VCaP (cell line): ENCODE measurements at regions not wholly inside any gene's neighbourhood (a gene's known extent, or its start where the extent isn't known, plus 50 kb on each side); places are given as distances from the start of the nearest gene placed in this dataset.

Experiments
- H3K27ac ChIP-seq: fragments of 450-650 bp; 2 replicates; pipeline ENCODE4 v1.5.1; 2017
- TF ChIP-seq, protein P1 (sequence below): fragments of 450-650 bp; conservative IDR thresholded peaks from 2 replicates; pipeline ENCODE4 v1.5.1; 2017; ENCODE audit warnings: mild to moderate bottlenecking, moderate library complexity

GRCh38 chr14:79992407-79993198 is 218.7 kb downstream of the DIO2 start:
- TF ChIP-seq, protein P1, sequence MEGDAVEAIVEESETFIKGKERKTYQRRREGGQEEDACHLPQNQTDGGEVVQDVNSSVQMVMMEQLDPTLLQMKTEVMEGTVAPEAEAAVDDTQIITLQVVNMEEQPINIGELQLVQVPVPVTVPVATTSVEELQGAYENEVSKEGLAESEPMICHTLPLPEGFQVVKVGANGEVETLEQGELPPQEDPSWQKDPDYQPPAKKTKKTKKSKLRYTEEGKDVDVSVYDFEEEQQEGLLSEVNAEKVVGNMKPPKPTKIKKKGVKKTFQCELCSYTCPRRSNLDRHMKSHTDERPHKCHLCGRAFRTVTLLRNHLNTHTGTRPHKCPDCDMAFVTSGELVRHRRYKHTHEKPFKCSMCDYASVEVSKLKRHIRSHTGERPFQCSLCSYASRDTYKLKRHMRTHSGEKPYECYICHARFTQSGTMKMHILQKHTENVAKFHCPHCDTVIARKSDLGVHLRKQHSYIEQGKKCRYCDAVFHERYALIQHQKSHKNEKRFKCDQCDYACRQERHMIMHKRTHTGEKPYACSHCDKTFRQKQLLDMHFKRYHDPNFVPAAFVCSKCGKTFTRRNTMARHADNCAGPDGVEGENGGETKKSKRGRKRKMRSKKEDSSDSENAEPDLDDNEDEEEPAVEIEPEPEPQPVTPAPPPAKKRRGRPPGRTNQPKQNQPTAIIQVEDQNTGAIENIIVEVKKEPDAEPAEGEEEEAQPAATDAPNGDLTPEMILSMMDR: no peak
- no peak overlapping the region for H3K27ac ChIP-seq

GRCh38 chr14:79991866-79992265 is 219.4 kb downstream of the DIO2 start:
- TF ChIP-seq, protein P1: no peak
- no peak overlapping the region for H3K27ac ChIP-seq

GRCh38 chr14:79989990-79990389 is 221.3 kb downstream of the DIO2 start:
- H3K27ac ChIP-seq: no peak overlapping the region
- TF ChIP-seq, protein P1: no peak

- TF ChIP-seq, protein P1: no peak
- H3K27ac ChIP-seq: no peak overlapping the region
These were observed 225.1 kb downstream of the DIO2 start for GRCh38 chr14:79986251-79986650.

GRCh38 chr14:79972230-79972629 is 239.1 kb downstream of the DIO2 start:
- H3K27ac ChIP-seq: no peak overlapping the region
- TF ChIP-seq, protein P1: no peak

- no peak overlapping the region for H3K27ac ChIP-seq
These were observed 240.0 kb downstream of the DIO2 start for GRCh38 chr14:79971330-79971729.

GRCh38 chr14:79967453-79967852 is 243.9 kb downstream of the DIO2 start:
- TF ChIP-seq, protein P1: no peak
- H3K27ac ChIP-seq: no peak overlapping the region

More at GRCh38 chr14:79971330-79971729, 240.0 kb downstream of the DIO2 start:
- TF ChIP-seq, protein P1: no peak
